CD4-positive, alpha-beta T cell treated with Interleukin-15 for 4 hours (primary cell): ENCODE measurements at regions not wholly inside any gene's neighbourhood (a gene's known extent, or its start where the extent isn't known, plus 50 kb on each side); places are given as distances from the start of the nearest gene placed in this dataset.

Experiments used
- DNase-seq: peaks from one replicate; pipeline ENCODE4 v3.0.0-alpha.2; 2020; ENCODE audit warnings: low spot score

DNA sequence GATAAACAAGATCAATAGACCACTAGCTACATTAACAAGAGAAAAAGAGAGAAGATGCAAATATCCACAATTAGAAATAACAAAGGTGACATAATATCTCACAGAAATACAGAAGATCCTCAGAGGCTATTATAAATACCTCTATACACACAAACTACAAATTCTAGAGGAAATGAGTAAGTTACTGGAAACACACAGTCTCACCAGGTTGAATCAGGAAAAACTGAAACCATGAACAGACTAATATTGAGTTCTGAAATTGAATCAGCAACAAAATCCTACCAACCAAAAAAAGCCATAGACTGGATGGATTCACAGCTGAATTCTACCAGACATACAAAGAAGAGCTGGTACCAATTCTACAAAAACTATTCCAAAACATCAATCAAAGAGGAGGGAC, 211.8 kb upstream of the CPEB2 start:
- DNase-seq: no peak

DNA sequence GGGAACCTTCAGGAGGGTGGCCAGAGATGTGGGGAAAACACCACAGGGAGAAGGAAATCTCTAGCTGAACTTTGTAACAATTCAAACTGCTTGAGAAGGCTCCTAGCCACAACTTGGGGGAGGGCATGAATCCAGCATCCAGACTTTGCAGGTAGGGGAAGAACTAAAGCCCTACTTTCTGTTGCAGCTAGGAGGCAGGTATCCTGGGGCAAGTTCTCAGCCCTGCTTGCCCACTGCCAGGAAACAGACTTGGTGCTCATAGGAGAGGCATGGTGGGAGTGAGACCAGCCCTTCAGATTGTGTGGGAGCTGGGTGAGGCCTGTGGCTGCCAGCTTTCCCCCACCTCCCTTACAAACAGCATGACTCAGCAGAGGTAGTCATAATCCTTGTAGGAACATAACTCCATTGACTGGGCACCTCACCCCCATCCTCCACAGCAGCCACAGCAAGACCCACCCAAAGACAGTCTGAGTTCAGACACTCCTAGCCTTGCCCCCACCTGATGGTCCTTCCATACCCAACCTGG, 209.5 kb upstream of the CPEB2 start:
- DNase-seq: no peak

DNA sequence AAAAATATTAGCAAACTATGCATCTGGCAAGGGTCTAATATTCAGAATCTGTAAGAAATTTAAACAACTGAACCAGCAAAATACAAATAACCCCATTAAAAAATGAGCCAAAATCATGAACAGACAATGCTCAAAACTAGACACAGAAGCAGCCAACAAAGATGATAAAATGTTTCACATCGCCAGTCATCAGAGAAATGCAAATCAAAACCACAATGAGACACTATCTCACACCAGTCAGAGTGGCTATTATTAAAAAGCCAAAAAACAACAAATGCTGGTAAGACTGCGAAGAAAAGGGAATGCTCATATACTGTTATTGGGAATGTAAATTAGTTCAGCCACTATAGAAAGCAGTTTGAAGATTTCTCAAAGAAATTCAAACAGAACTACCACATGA, 201.3 kb upstream of the CPEB2 start:
- no peak for DNase-seq

- DNase-seq: no peak
Measured at GRCh38 chr4:14802596-14802995, 199.7 kb upstream of the CPEB2 start.

DNA sequence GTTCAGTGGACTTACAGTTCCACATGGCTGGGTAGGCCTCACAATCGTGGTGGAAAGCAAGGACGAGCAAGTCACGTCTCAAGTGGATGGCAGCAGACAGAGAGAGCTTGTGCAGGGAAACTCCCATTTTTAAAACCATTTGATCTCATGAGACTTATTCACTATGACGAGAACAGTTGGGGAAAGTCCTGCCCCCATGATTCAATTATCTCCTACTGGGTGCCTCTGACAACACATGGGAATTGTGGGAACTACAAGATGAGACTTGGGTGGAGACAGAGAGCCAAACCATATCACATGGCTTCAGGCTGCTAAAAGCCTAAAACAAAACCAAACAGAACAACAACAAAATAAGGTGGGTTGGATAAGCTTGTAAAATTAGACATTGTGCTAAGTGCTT, 194.4 kb upstream of the CPEB2 start:
- DNase-seq: no peak

DNA sequence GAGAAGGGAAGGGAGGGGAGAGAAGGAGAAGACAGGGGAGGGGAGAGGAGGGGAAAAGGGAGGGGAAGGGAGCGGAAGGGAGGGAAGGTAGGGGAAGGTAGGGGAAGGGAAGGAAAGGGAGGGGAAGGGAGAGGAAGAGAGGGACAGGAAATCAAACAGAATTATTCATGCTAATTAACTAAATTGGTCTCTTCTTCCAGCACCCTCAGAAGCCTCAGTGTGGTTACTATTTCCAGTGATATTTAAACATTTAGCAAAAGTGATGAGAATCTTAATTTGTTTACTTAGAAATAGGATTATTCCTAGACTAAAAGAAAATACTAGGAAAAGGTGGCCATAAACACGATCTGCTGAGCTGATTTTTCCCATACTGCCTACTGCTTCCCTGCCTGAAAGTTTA, 193.1 kb upstream of the CPEB2 start:
- DNase-seq: no peak

GRCh38 chr4:14810121-14810520, 192.2 kb upstream of the CPEB2 start:
- no peak for DNase-seq

DNA sequence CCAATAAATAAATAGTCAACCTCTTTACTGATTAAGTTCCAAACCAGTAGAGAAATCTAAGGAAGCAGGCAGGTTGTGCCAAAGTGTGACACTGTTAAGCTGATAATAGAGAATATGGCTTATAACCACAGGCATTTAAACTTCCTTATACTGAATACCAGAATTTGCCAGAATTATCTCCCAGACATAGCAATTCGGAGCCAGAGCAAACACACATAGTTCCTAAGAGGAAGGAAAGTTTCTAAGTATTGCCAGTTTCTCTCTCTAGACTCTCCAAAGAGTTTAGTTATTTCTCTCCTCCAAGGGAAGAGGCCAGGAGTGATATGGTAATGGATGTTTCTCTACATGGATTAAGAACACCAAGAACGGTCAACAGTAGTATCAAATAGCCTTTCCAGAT, 191.7 kb upstream of the CPEB2 start:
- DNase-seq: no peak

DNA sequence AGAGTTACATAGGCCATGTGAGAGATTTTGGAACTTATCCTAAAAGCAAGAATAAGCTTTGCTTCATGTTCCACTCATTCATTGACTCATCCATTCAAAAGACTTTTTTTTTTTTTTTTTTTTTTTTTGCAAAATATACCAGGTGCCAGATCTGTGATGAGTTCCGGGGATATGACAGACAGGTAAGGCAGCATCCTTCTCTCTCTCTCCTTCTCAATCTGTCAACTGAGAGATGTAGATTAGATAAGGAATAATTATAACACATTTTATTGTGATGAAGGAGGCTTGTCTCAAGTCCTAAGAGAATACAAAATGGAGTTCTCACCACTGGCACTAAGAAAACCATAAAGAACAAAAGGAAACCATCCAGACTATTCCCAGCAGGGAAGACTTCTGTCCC, 190.2 kb upstream of the CPEB2 start:
- no peak for DNase-seq

- DNase-seq: no peak
Measured at GRCh38 chr4:14816623-14817261, 185.5 kb upstream of the CPEB2 start.

GRCh38 chr4:14824189-14824588, 178.1 kb upstream of the CPEB2 start:
- no peak for DNase-seq

DNA sequence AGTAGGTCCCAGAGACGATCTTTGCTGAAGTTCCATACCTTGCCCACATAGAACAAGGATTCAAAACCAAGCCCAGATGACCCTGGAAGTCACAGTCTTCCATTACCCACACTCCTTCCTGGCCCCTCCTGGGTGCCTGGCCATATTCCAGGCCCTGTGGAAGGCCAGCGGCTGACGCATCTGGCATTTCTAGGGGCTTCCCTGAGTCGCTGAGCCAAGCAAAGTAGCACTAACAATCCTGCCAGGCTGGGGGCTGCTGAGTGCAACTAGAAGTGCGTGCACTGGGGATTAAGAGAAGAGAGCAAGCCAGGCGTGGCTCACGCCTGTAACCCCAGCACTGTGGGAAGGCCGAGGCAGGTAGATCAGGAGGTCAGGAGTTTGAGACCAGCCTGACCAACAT, 175.2 kb upstream of the CPEB2 start:
- no peak for DNase-seq

DNA sequence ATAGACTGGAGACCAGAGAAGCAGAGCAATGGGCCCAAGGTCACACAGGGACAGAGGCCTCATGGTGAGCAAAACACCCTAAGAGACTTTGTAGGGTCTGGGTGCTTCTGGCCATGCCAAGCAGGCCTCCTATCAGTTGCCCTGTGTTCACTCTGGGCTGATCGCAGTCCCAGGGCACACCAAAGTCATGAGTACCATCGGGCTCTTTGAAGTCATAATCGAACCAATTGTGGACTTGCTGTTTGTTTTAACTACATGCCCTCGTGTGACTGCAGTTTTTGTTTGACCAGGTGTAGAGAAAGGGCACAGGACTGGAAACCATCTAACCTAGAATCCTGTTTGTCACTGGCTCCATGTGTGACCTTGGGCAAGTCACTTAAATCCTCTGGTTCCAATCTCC, 172.5 kb upstream of the CPEB2 start:
- DNase-seq: no peak

DNA sequence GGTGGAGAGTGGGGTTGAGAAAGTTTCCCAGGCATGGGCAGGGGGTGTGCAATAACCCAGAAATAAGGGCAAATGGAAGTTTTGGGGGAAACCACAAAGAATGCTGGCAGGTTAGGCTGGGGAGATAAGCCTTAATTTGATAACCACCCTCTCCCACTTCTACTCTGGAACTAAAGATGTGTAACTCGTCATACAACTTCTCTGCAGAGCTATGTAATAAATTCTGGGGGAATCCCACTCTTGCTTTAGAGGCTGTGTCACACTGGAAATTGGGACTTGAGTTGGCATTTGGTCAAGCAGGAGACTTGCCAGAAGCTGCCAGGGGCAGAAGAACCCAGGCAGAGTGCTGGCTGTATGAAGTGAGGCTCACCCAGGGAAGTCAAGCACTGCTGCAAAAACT, 170.9 kb upstream of the CPEB2 start:
- no peak for DNase-seq

DNA sequence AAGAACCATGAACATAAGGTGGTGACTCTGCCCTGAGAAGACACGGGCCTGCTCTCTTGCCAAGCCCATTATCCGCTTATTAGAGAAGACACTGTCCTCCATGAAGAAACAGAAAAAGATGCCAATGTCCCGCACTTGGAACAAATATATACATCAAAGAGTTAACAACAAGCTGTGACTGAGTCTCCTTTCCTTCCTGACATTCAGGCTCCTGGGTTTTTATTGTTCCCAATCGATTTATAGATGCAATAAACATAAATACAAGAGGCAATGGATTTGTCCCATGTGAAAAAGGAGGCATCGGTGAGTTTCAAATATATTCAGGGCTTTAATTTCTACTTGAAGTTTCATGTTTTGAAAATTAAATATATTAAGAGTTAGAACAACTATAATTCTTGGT, 169.2 kb upstream of the CPEB2 start:
- DNase-seq: no peak

DNA sequence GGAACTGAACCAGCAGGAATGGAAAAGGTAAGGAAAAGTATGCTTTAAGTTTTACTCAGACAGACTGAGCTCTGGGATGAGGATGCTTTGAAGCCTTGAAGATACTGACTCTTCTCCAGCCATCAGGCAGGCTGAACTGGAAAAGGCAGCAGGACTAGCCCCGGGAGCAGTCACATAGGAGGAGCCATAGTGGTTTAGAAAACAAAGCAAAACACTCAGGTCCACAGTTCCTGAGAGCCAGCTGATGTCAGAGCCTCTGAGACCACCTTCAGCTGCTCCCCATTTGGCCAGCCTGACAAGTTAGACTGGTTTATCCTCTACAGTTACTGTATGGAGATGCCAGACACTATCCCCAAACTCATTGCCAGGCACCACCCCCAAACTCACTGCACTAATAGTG, 167.9 kb upstream of the CPEB2 start:
- no peak for DNase-seq

DNA sequence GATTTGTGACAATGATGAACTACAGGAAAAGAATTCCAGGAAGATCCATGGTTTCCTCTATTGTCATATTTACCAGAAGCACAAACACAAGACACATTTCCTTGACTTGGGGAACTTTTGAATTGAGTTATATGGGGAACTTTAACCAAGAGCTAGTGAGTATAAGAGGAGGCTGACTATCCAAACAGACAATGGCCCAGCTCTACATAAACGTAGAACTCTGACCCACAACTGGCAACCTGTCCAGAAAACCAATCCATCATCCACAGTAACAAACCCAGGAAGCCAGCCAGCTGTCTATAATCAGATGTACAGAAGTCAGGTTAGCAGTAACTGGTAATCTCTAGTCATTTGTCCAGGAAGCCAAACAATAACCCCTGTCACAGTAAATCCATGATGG, 167.0 kb upstream of the CPEB2 start:
- DNase-seq: no peak

DNA sequence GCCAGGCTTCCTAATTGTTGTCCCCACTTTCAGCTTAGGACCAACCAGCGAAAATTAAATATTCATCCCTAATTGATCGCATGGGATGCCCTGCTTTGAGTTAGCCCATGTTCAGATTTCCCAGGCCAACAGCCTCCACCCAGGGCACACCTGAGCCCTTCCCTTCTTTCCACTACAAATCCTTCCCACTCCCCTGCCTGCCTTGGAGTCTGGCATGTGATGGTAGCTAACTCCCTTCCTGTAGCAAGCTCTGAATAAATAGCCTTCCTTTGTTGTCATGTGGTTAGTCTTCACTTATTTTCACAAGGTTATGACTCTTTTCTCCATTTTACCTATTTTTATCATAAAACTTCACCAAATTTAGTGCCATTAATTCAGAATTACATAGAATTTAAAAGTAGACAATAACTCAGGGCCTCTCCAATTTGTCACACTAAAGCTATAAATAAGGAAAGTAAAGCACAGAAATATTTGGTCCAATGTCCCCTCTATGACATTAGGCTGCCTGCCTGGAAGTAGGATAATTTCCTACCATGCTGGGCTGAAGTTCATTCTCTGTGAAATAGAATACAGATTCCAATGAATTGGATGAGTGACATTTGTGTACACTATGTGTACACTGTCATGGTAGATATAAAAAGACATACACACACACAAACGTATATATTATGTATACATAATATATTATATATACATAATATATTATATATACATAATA, 166.4 kb upstream of the CPEB2 start:
- no peak for DNase-seq

DNA sequence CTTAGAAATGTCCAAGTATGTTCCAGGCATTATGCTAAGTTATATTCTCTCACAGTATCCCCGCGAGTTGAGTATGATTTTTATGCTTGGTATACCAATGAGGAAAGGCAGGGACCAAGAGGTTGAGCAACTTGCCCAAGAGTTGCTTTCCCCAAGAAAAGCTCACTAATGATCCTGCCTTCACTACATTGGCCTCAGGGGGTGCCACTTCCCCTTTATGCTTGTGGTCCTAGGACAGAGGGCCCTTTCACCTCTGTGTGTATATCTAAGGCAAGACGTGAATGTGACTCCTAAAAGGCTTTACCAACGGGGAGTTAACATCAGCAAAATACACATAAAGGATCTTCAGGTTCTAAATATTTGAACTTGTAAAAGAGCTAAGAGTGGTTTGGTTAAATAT, 164.4 kb upstream of the CPEB2 start:
- no peak for DNase-seq

DNA sequence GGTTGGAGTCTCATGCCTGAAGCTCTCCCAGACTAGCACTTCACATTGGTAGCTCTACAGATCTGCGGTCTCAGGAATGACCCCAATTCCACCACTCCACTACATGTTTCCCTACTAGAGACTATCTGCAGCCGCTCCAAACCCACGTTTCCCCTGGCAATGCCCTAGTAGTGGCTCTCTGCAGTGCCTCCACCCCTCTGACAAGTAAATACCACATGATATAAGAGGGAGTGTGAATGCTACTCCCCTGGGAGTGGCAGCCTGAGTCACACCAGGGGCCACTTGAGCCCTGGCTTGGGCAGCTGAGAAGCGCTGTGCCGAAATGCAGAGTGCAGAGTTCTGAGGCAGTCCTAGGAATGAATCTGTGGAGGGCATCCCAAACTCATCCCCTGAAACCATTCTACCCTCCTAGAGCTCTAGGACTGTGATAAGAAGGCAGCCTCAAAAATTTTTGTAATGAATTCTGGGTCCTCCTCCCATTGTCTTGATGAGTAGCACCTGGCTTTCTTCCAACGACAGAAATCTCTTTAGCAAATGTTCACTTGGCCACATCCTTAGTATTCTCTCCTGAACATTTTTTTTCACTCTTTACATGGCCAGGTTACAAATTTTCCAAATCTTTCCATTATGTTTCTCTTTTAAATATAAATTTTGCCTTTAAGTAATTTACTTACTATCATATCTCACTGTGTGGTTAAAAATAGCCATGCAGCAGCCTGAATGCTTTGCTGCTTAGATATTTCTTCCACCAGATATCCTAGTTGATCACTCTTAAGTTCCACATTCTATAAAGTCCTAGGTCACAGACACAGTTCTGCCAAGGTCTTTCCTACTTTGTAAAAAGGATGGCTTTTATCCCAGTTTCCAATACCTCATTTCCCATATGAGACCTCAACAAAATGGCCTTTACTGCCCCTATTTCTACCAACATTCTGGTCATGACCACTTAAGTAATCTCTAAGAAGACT, 160.2 kb upstream of the CPEB2 start:
- DNase-seq: no peak

- DNase-seq: no peak
Measured at GRCh38 chr4:14842964-14843630, 159.2 kb upstream of the CPEB2 start.

DNA sequence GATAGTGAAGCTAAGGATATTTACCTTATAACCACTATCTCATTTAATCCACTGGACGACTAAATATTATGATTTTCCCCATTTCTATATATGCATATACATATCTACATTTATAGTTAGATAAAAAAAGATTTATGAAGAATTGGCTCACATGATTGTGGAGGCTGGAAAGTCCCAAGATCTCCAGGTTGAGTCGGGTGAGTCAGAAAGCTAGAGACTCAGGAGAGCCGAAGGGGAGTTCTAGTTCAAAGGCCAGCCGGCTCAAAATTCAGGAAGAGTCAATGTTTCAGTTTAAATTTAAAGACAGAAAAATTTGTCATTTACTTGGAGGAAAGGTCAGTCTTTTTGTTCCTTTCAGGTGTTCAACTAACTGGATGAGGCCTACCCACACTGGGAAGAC, 158.2 kb upstream of the CPEB2 start:
- no peak for DNase-seq
